SKM-1 (cell line): ENCODE measurements at regions not wholly inside any gene's neighbourhood (a gene's known extent, or its start where the extent isn't known, plus 50 kb on each side); places are given as distances from the start of the nearest gene placed in this dataset.
"Not testable (repeated sequence)": the region's sequence is repeated elsewhere in the genome, so short reads cannot be mapped to it uniquely, and the experiment has no call there.

ENCODE experiments used
- DNase-seq: peaks from one replicate; lab custom pipeline; 2025; ENCODE audit not compliant: unreplicated experiment; lab: John Stamatoyannopoulos, UW

DNA sequence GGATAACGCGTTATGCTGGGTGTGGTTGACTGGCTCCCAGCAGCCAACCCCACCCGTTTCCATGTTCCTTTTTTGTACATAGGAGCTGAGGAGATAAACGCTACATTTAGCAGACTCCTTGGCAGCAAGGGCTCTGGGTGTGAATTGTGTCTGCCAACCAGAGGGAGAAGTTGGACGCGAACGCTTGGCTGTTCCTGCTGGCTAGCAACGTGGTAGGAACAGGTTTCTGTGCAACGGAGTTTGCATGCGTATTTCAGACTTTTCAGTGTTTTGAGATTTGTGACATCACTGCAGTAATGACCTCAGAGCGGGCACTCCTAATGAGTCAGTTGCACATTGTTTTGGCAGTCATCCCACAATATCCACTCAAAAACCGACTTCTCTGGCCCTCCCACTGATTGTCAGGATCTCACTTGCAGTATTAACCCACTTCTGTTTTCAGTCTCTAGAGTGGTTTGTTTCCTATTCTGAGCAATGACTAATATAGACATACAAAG lies 98.7 kb upstream of the RGS1 start:
- no peak for DNase-seq

DNA sequence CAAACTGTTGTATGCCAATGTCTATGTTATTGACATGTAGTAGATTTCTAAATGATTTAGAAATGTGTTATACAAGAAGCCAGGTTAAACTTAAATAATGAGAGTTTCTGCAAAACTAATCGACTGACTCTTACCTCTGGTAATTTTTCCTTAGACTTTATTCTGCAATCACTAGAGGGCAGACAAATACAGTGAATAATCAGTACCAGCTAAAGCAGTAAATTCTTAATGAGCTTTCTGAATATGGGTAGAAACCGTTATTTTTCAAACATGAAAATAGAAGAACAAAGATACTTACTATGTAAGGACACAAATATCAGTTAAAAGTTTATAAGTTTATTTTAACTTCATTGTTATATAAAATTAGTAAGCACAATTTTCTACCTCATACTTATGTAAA lies 97.9 kb upstream of the RGS1 start:
- DNase-seq, result peak; percentile 64

DNA sequence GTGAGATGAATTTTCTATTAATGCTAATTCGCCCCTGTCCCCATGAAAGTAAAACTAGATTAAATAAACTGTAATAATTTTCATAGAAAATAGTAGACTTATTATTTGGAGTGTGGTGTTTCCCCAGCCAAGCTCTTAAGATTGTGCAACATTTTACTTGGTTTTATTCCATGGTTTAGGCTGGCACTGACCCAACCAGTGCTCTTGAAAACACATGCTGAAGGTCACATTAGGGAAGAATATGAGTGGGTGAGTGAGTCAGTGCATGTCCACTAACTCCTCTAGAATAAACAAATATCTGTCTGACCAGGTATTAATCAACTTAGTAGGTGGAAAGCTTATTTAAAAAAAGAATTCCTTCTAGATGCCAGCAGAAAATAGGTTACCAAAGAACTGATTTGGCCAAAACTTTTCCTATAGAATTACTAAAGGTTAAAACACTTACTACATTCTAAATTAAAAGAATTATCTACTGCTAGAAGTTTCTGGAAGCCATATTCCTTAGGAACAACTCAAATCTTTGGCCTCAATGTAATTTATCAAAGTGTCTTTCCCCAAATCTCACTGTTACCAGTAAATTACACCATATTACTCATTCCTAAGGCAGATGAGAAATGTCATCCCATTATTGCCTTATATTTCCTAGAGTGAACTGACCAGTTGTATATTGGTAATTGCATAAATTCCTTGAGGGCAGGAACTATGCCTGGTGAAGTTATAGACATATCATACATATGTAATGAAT lies 89.7 kb upstream of the RGS1 start:
- DNase-seq, result no peak

DNA sequence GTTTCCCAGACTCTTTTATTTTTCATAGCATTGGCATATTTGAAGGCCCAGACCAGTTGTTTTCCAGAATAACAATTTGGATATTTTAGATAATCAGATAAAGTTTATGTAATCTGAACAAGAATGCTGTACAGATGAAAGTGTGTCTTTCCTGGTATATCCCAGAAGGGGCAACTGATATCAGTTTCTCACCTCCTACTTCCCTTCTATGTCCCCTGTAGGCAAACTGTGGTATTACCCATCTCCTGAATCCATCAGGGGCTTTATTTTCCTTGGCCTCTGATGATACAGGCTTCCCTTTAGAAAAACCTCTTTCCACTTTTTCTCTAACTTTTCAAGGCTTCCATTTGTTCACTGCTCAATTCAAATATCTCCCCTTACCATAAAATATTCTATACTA lies 87.5 kb upstream of the RGS1 start:
- DNase-seq, result no peak

DNA sequence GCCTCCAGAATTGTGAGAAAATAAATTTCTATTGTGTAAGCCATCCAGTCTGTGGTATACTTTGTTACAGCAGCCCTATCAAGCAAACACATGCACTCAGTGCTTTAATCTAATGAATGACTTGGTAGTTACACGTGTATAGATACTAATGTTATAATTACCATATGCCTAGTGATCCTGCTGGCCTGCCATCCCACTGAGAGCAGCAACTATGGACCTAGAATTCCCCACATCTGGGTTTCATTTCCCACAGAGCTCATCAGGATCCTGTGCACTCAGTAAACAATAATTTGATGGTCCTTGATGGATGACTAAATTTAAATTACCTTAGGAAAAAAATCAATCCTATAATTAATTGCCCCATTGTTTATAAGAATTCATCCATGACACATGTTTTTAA lies 86.5 kb upstream of the RGS1 start:
- no peak for DNase-seq

DNA sequence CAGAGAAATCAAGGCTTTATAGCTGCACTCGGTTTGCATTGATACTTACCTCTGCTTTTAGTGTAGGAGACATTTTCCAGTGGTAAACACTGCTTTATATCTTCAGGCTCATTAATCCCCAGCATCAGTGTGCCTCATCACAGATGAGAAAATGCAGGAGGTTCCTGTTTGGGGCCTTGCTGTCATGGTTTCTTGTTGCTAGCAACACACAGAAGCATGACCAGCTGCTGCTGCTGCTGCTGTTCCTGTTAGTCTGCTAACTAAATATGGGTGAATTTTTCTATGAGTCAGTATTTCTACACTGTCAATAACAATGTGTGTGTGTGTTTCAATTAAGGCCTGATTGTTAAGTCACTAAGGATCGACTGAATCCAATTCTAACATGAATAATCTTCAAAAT lies 85.8 kb upstream of the RGS1 start:
- DNase-seq, result no peak

DNA sequence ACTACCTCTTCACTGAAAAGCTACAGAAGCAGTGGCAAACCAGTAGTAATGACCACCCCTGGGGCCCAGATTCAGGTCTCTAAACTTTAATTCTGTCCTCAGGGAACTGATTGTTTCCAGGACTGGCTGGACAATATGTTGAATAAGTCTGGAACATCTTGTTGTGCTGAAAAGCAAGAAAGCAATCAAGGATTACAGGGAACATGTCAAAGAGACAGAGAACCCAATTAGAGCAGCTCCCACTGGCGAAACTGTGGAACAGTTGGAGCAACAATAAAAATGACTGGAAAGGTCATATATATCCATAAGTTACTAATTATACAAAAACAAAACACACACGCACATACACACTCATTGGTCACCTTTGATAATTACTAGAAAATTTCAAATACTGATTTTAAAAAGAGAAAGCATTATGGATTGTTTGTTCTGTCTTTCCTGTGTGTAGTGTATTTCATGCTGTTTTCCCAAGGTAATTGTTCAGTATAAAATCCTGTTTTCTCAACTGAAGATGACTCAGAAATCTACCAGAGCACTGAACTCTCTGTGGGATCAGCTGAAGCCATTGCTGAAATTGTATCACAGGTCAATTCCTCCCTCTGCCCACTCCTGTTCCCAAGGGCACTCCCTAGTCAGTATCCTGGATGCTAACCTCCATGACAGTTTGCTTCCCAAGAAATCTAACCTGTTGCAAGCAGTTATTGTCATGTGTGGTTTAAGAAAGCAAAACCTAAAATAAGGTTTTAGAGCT lies 83.6 kb upstream of the RGS1 start:
- no peak for DNase-seq

DNA sequence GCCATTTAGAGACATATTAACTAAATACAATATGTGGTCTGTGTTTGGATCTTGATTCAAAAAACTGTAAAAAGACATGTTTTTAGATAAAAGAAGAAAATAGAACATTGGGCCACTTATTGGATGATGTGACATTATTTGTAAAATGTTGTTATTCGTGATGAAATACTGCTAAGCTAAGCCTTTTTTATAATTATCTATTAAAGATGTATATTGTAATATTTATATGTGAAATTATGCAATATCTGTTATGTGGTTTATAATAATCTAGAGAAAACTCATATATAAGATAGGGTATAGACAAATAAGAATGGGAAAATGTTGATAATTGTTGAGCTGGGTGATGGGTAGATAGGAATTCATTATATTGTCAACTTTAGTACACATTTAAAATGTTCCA lies 82.0 kb upstream of the RGS1 start:
- no peak for DNase-seq

DNA sequence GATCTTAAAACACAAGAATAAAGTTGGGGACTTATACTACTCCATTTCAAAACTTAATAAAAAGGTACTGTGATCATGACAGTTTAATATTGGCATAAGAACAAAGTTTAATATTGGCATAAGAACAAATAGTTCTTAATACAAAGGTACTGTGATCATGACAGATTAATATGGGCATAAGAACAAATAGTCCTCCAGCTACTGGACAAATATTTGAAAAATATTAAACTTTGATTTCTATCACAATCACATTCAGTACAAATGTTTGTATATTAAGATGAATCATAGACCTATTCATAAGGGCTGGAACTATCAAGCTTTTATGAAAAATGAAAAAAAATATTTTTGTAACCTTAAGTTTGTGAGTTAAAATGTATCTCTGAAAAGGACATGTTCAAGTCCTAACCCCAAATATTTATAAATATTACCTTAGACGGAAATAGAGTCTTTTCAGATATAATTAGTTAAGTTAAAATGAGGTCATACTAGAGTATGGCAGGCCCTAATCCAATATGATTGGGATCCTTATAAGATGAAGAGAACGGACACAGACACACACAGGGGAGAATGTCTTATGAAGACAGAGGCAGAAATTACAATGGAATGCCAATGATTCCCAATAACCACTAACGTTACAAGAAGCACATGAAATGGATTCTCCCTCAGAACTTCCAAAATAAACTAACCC lies 79.1 kb upstream of the RGS1 start:
- DNase-seq, result no peak

DNA sequence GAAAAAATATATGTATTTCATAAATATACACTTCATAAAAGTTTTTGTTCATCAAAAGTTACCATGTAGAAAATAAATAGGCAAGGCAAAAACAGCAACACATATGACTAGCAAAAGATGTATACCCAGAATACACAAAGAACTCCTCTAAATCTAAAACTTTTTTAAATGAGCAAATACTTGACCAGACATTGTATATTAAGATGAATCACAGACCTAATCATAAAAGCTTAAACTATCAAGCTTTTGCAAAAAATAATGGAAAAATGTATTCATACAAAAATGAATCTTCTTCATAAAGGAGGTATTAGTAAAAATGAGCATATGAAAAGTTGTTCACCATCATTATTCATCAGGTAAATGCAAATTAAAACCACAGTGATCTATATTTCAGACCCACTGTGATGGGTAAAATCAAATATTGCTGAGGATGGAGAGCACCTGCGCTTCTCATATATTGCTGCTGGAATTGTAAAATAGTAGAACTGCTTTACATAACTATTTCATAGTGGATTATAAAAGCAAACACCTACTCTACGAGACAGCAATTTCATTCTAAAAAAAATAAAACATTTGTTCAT lies 78.3 kb upstream of the RGS1 start:
- DNase-seq, result no peak

DNA sequence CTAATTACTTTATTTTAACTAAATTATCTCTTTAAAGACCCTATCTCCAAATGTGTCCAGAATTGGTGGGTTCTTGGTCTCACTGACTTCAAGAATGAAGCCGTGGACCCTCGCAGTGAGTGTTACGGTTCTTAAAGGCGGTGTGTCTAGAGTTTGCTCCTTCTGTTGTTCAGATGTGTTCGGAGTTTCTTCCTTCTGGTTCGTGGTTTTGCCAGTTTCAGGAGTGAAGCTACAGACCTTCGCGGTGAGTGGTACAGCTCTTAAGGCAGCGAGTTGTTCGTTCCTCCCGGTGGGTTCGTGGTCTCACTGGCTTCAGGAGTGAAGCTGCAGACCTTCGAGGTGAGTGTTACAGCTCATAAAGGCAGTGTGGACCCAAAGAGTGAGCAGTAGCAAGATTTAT lies 77.5 kb upstream of the RGS1 start:
- DNase-seq, result not testable (repeated sequence)

DNA sequence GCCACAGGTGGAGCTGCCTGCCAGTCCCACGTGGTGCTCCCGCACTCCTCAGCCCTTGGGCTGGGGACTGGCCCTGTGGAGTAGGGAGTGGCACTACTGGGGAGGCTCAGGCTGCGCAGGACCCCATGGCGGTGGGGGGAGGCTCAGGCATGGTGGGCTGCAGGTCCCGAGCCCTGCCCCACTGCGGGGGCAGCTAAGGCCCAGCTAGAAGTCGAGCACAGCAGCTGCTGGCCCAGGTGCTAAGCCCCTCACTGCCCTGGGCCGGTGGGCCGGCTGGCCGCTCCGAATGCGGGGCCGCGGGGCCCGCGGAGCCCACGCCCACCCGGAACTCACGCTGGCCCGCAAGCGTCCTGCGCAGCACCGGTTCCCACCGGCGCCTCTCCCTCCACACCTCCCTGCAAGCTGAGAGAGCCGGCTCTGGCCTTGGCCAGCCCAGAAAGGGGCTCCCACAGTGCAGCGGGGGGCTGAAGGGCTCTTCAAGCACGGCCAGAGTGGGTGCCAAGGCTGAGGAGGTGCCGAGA lies 76.5 kb upstream of the RGS1 start:
- not testable (repeated sequence) for DNase-seq

DNA sequence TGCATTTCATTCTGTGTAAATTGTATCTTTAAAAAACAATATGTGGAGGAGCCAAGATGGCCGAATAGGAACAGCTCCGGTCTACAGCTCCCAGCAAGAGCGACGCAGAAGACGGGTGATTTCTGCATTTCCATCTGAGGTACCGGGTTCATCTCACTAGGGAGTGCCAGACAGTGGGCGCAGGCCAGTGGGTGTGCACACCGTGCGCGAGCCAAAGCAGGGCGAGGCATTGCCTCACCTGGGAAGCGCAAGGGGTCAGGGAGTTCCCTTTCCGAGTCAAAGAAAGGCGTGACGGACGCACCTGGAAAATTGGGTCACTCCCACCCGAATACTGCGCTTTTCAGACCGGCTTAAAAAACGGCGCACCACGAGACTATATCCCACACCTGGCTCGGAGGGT lies 75.0 kb upstream of the RGS1 start:
- not testable (repeated sequence) for DNase-seq

DNA sequence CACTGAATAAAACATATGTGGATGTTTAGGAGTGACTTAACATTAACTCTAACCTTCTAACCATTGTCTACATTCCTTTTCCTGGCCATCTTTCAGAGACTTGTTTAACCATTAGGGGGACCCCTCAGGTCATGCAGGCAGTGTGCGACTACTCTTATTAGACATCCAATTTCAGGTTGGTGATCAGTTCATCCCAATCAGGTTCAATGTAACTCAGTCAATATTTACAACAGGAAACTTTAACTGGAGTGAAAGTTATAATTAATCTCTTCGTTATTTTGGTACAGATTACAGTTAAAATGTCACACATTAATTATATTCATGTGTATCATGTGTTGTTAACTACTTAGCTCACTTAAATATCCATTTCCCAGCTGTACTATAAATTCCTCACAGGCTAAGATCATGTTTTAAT lies 68.8 kb upstream of the RGS1 start:
- no peak for DNase-seq

DNA sequence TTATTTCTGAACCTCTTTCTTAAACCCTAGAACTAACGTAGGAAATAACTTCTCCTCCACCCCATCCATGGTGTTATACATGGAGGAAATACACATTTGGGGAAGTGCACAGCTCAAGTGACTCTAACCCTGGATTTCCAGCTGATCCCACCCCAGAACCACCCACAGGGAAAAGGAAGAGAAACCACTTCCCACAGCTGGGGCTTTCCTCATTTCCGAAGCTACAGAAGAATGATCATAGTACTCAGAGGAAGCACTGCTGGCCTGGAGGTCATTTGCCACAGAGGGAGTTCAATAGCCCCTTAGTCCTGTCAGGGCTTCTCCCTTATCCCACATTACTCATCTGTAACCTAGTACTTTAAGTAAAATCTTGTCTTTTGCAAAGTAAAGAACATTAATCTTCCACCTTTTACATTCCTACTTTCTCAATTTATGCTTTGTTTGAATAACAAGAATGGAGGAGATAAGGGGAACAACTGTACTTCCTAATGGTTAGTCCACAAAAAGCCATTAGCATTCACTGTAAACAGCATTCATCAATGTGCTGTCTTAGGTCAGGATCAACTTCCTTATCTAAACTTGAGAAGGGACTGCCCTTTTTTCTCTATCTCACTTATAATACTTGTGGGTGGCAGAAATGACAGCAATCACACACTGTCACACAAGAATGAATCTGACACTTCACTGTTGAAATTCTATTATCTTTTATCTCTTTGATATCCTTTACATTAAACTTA lies 63.0 kb upstream of the RGS1 start:
- DNase-seq, result peak; percentile 36

DNA sequence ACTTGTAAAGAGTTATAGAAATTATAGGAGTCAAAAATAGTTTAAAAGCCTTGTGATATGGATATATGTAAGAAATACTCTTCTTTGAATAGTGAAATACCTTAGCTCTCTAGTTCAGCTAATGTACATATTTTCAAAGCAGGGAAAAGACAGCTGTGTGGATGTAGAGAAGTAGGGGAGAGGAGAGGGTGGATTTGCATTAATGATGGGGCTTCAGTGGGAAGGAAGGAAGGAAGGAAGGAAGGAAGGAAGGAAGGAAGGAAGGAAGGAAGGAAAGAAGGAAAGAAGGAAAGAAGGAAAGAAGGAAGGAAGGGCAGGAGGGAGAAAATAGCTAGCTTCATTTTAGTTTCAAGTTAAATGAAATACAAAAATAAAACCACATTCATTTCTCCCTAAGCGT lies 62.4 kb upstream of the RGS1 start:
- DNase-seq, result no peak

DNA sequence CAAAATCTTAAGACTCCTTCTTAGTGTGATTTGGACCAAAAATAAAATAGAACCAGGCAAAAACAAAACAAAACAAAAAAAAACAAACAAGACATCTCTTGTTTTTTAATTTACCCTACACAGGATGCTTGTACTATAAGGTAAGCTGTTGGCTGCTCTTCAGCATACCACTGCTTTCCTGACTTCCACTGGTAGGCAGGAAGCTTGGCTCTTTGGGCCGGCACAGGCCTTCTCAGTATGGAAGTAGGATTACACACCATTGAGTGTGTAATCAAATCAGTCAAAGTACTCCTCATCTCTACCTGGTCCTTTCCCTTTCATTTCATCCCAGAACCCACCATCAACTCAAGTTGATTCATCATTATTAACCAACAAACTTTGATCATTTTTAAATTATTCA lies 61.9 kb upstream of the RGS1 start:
- no peak for DNase-seq

DNA sequence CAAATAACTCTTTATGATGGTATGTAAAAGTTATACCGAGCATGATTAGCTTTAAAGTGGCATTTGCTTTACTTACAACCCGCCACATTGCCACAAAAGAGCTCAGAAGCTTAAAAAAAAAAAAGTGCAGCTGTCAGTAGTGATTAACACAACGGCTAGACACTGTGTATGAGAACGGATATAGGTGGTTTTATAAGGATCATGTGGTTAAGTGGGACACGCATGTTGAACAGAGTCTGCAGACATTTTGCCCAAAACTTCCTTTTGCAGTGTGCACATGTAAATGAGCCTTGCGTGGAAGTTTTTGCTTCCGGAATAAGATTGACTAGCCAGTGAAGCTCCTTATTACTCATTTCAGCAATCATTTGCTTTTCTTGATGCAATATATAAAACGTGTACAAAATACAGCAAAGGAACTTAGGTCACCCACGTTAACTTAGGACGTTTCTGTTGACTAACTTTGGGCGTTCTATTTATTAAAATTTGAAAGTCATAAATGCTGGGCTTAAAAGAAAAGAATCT lies 58.7 kb upstream of the RGS1 start:
- DNase-seq, result peak; percentile 24

DNA sequence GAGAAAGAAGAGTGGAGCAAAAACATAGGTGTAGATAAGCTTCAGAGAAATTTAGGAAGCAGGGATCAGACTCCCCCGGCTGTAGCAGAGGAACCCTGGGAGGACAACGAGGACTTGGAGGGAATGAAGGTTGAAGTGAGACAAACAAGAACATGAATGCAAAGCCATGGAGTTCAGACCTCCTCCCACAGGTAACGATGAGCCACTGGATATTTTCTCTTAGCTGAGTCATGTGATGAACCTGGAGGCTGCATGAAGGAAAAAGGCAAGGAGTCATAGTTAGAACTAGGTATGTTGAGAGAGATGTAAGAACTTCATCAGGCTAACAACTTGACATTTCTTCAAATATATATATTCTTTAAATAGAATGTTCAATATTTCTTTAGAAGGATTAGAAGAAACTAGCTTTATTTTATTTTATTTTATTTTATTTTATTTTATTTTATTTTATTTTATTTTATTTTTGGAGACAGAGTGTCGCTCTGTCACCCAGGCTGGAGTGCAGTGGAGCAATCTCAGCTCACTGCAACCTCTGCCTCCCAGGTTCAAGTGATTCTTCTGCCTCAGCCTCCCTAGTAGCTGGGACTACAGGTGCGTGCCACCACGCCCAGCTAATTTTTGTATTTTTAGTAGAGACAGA lies 57.7 kb upstream of the RGS1 start:
- not testable (repeated sequence) for DNase-seq

DNA sequence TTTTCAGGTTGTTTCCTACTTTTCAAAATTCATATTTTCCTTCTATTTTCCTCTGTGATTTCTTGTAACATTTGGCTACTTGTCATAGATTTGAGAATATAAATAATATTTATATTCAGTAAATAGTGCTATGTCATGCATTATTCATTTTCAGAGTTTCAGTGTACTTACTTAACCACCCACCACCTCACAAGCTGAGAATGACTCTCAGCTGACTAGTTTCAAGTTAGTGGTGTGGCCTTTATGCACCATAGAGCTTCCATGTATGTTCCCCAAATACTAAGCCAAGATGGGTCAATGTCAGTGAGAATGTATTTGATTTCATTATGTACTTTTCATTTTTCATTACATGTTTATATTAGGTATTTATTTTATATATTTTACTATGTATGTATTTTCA lies 56.9 kb upstream of the RGS1 start:
- DNase-seq, result no peak
